Muscle layer of duodenum (tissue), 2 donors: ENCODE measurements at regions not wholly inside any gene's neighbourhood (a gene's known extent, or its start where the extent isn't known, plus 50 kb on each side); places are given as distances from the start of the nearest gene placed in this dataset.
"Not testable (repeated sequence)": the region's sequence is repeated elsewhere in the genome, so short reads cannot be mapped to it uniquely, and the experiment has no call there.

Experiments used
- H3K27ac ChIP-seq: one replicate; pipeline ENCODE4 v1.7.0; 2013; ENCODE audit warnings: mild to moderate bottlenecking, low read length
- H3K27me3 ChIP-seq: one replicate; pipeline ENCODE4 v1.7.0; 2013; ENCODE audit warnings: low read depth, mild to moderate bottlenecking, control low read depth, low read length
- H3K36me3 ChIP-seq, 2 donors: one replicate each; pipeline ENCODE4 v1.7.0; 2013; ENCODE audit warnings: low read length in 2 of 2, control low read depth in 1 of 2, mild to moderate bottlenecking in 1 of 2; ENCODE audit not compliant: insufficient read depth in 2 of 2, control insufficient read depth in 1 of 2
- H3K4me1 ChIP-seq, 2 donors: one replicate each; pipeline ENCODE4 v1.7.0; 2013; ENCODE audit warnings: low read length in 2 of 2, mild to moderate bottlenecking in 2 of 2, control low read depth in 1 of 2, moderate library complexity in 1 of 2; ENCODE audit not compliant: insufficient read depth in 2 of 2, control insufficient read depth in 1 of 2
- H3K4me3 ChIP-seq, 2 donors: one replicate each; pipeline ENCODE4 v1.7.0; 2013; ENCODE audit warnings: low read length in 2 of 2, low read depth in 1 of 2, mild to moderate bottlenecking in 1 of 2
- H3K9me3 ChIP-seq, 2 donors: one replicate each; pipeline ENCODE4 v1.7.0; 2013; ENCODE audit warnings: low read length in 2 of 2, control low read depth in 1 of 2, mild to moderate bottlenecking in 1 of 2; ENCODE audit not compliant: control insufficient read depth in 1 of 2
- donor health status: healthy.

GRCh38 chr12:5096241-5096924 is 52.7 kb downstream of the KCNA5 start:
- Histone ChIP-seq H3K9me3 (no peaks in the 10 kb centered on the region), H3K4me1 (no peaks in the 10 kb centered on the region), H3K4me3 (no peak overlapping the region), H3K27me3 (no peaks in the 10 kb centered on the region), H3K27ac (no peak overlapping the region), H3K36me3 (no peaks in the 10 kb centered on the region)

- Histone ChIP-seq H3K4me1 (no peaks in the 10 kb centered on the region), H3K9me3 (no peaks in the 10 kb centered on the region), H3K27ac (no peak overlapping the region), H3K36me3 (no peaks in the 10 kb centered on the region), H3K27me3 (no peaks in the 10 kb centered on the region), H3K4me3 (no peak overlapping the region)
These were observed 54.1 kb downstream of the KCNA5 start for GRCh38 chr12:5097786-5098185.

DNA sequence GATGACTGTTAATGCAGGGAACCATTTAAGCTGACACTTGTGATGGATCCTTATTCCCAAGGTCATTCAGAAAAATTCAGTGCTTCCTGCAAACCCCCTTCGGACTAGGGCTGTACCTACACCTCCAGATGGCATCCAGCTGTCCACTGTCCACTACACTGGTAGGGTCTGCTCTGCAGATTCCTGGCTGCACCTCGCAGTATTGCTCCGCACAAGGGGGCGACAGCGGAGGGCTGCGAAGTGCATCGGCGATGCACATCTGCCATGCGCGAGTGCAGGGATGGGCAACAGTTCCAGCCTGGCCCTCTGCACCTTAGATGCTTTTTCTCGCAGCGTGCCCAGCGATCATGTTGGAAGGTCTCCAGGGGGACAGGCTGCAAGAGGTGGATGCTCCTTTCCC is 55.5 kb downstream of the KCNA5 start:
- no peak overlapping the region for H3K4me3 ChIP-seq
- H3K4me1 ChIP-seq, result no peaks in the 10 kb centered on the region
- no peak overlapping the region for H3K27ac ChIP-seq
- H3K27me3 ChIP-seq, result no peaks in the 10 kb centered on the region
- no peaks in the 10 kb centered on the region for H3K9me3 ChIP-seq
- no peaks in the 10 kb centered on the region for H3K36me3 ChIP-seq

- H3K4me1 ChIP-seq, result no peaks in the 10 kb centered on the region
- H3K36me3 ChIP-seq, result no peaks in the 10 kb centered on the region
- no peaks in the 10 kb centered on the region for H3K27me3 ChIP-seq
- no peaks in the 10 kb centered on the region for H3K9me3 ChIP-seq
- H3K4me3 ChIP-seq, result no peak overlapping the region
- no peak overlapping the region for H3K27ac ChIP-seq
These were observed 55.9 kb downstream of the KCNA5 start for GRCh38 chr12:5099591-5099990.

- H3K36me3 ChIP-seq, result no peaks in the 10 kb centered on the region
- H3K9me3 ChIP-seq, result no peaks in the 10 kb centered on the region
- no peak overlapping the region for H3K27ac ChIP-seq
- H3K4me3 ChIP-seq, result no peak overlapping the region
- no peaks in the 10 kb centered on the region for H3K4me1 ChIP-seq
- no peaks in the 10 kb centered on the region for H3K27me3 ChIP-seq
These were observed 58.0 kb downstream of the KCNA5 start for GRCh38 chr12:5101686-5102085.

GRCh38 chr12:5102261-5102789 is 58.6 kb downstream of the KCNA5 start:
- no peak overlapping the region for H3K4me3 ChIP-seq

DNA sequence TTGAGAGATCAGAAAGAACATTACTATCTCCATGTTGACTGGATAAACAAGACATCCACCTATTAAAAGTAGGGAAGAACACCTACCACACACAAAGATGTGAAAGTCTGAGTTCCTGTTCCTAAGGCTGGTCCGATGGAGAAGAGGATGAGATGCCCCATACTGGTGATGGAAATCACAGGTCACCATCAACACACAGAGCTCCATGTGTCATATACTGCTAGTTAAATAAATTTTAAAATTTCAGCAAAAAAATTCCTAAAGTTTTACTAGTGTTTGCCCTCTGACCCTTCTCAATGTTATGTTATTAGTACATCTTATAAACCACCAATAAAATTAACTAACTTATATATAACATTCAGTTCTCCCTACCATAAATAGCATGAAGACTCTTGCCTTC is 59.1 kb downstream of the KCNA5 start:
- Histone ChIP-seq H3K36me3 (no peaks in the 10 kb centered on the region), H3K4me1 (no peaks in the 10 kb centered on the region), H3K27me3 (no peaks in the 10 kb centered on the region), H3K4me3 (no peak overlapping the region), H3K9me3 (no peaks in the 10 kb centered on the region), H3K27ac (no peak overlapping the region)

More at GRCh38 chr12:5102261-5102789, 58.6 kb downstream of the KCNA5 start:
- H3K36me3 ChIP-seq, result no peaks in the 10 kb centered on the region
- H3K27ac ChIP-seq, result no peak overlapping the region
- H3K27me3 ChIP-seq, result no peaks in the 10 kb centered on the region
- H3K4me1 ChIP-seq, result no peaks in the 10 kb centered on the region
- H3K9me3 ChIP-seq, result no peaks in the 10 kb centered on the region

DNA sequence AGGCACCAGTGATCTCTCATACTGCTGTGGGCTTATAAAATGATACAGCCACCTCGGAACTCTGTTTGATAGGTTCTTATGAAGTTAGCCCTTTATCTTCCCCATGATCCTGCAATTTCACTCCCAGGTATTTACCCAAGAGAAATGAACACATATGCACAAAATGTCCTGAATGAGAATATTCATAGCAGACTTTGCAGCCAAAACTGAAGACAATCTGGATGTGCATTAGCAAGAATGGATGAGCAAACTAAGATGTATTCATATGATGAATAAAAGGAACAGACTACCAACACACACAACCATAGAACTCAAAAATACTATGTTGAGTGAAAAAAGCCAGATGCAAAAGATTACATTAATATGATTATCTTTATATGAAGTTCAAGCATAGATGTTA is 66.7 kb downstream of the KCNA5 start:
- no peaks in the 10 kb centered on the region for H3K36me3 ChIP-seq
- H3K27me3 ChIP-seq, result no peaks in the 10 kb centered on the region
- no peaks in the 10 kb centered on the region for H3K4me1 ChIP-seq
- no peak overlapping the region for H3K27ac ChIP-seq
- no peak overlapping the region for H3K4me3 ChIP-seq
- H3K9me3 ChIP-seq, result no peaks in the 10 kb centered on the region

GRCh38 chr12:5114436-5114835 is 70.8 kb downstream of the KCNA5 start:
- no peak overlapping the region for H3K27ac ChIP-seq

GRCh38 chr12:5121784-5122183 is 78.1 kb downstream of the KCNA5 start:
- not testable (repeated sequence) for H3K4me3 ChIP-seq, H3K36me3 ChIP-seq, H3K4me1 ChIP-seq, H3K27me3 ChIP-seq, H3K27ac ChIP-seq, H3K9me3 ChIP-seq

More at GRCh38 chr12:5114436-5114835, 70.8 kb downstream of the KCNA5 start:
- Histone ChIP-seq H3K9me3 (no peaks in the 10 kb centered on the region), H3K36me3 (no peaks in the 10 kb centered on the region), H3K4me3 (no peak overlapping the region), H3K27me3 (no peaks in the 10 kb centered on the region), H3K4me1 (no peaks in the 10 kb centered on the region)

- H3K36me3 ChIP-seq, H3K4me3 ChIP-seq, H3K4me1 ChIP-seq, H3K9me3 ChIP-seq, H3K27me3 ChIP-seq, H3K27ac ChIP-seq: not testable (repeated sequence)
These were observed 78.7 kb downstream of the KCNA5 start for GRCh38 chr12:5122256-5122831.

DNA sequence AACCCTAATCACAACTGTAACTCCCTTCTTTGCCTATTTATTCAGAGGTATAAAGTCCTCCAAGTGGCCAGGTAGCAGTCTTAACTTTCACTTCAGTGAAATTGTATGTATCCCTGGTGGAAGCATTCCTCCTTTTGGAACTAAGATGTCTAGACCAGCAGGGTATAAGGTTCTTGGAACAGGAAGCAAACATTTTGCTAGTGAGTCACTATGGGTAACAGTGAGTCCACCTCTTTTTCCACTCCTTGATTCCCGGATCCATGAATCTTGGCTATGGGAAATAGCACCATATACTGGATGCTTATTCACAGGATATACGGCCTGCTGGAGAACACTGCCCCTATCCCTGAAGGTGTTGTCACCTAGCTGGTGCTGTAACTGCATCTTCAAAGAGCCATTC is 80.2 kb downstream of the KCNA5 start:
- Histone ChIP-seq H3K4me1 (no peaks in the 10 kb centered on the region), H3K27ac (no peak overlapping the region), H3K9me3 (no peaks in the 10 kb centered on the region), H3K27me3 (no peaks in the 10 kb centered on the region), H3K36me3 (no peaks in the 10 kb centered on the region), H3K4me3 (no peak overlapping the region)
